Lower leg skin (tissue), 3 donors: ENCODE measurements at regions not wholly inside any gene's neighbourhood (a gene's known extent, or its start where the extent isn't known, plus 50 kb on each side); places are given as distances from the start of the nearest gene placed in this dataset.

Experiments
- CTCF ChIP-seq, 3 donors: fragments of 450-650 bp; IDR thresholded peaks; one replicate each; pipeline ENCODE4 v1.5.1; 2016; ENCODE audit warnings: antibody characterized with exemption in 3 of 3, mild to moderate bottlenecking in 3 of 3, moderate library complexity in 2 of 3
- POLR2A ChIP-seq, 2 donors: fragments of 450-650 bp; IDR thresholded peaks; one replicate each; pipeline ENCODE4 v1.6.1; 2016 to 2017; ENCODE audit warnings: antibody characterized with exemption in 2 of 2, mild to moderate bottlenecking in 1 of 2, moderate library complexity in 1 of 2

- no peak for TF ChIP-seq POLR2A (IDR thresholded peaks at IDR 0.05)
- no peak for TF ChIP-seq CTCF (IDR thresholded peaks at IDR 0.05)
Measured at GRCh38 chr13:111061358-111062045, 53.6 kb upstream of the ARHGEF7 start.
